Stimulated activated CD8-positive, alpha-beta memory T cell treated with anti-CD3 and anti-CD28 coated beads, Interleukin-2, amount 100 ng/mL, for 48 hours (primary cell): ENCODE measurements at regions not wholly inside any gene's neighbourhood (a gene's known extent, or its start where the extent isn't known, plus 50 kb on each side); places are given as distances from the start of the nearest gene placed in this dataset.

Experiments used
- DNase-seq, 2 donors: peaks; one replicate each; pipeline ENCODE4 v3.0.0-alpha.2; 2020; ENCODE audit warnings: low read depth in 2 of 2

DNA sequence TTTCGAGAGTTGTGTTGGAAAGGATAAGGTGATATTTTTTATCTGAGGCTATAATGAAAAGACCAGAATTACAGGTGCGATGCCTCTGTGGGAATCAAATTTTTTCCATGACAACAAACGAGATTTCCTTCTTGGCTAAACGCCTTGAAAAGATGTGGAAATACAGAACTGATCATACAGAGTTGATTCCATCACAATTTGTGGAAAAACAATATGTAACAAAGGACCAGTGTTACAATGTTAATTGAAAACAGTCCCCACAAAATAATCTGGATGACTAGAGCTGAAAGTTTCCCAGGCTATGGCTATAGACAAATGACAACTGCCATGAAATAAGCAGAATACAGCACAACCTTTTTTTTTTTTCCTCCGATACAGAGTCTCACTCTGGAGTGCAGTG is 628.9 kb downstream of the DIAPH3 start:
- DNase-seq: no peak

DNA sequence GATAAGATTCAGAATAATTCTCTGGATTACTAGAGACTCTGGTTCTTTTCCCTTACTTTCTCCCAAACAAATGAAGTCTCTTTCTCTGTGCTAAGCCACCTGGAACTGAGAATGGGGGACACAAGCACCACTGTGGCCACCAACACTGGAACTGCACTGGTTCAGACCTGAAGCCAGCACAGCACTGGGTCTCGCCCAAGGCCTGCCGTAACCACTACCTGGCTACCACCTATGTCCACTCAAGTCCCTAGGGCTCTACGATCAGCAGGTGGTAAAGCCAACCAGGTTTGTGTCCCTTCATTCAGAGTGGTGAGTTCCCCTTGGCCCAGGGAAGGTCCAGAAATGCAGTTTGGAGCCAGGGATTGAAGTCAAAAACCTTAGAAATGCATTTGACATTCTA is 626.2 kb downstream of the DIAPH3 start:
- DNase-seq: no peak

DNA sequence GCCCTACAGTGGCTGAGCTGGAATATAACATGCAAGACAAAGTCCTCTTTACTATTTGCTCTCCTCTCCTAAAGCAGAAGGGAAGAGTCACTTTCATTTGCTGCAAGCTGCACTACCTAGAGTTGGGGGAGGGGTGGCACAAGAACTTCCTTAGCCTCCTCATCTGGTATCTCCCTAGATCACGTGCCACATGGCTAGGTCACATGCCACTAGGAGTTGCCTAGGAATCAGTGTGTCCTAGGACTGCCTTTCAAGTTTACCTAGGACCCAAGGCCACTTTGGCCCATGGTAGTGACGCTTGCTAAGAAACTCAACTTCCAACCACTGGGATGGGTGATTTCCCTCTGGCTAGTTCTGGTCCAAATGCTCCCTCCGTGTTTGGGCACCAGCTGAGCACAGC is 625.2 kb downstream of the DIAPH3 start:
- DNase-seq: no peak

DNA sequence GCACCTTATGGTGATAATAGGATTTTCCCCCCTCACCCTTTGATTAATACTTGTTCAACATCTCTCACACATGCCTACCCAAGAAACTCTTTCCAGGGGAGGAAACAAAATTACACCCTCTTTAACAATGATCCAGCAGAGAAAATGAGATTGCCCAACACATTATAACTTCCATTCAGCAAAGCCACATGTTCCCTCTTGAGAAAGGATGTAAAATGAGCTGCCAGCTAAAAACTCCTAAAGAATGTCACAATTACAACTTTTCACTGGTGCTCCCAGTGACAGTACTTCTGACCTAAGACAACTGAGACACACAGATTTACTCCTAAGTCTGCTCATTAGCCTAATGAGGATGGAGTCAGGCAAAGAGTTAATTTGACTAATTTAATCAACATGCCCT is 621.4 kb downstream of the DIAPH3 start:
- no peak for DNase-seq

DNA sequence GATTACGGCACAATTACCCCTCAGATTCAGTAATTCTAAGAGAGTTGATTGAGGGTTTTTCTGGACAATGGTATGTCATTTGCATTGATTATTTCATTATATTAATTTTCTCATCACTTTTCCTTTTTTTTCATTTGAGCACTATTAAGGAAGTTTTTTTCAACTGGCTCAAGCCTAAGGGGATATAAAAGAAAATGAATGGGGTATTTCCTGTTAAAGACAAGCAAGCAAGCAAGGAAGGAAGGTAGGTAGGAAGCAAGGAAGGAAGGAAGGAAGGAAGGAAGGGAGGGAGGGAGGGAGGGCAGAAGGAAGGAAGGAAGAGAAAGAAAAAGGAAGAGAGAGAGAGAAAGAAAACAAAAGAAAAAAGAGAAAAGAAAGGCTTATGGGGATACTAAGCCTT is 620.3 kb downstream of the DIAPH3 start:
- no peak for DNase-seq

DNA sequence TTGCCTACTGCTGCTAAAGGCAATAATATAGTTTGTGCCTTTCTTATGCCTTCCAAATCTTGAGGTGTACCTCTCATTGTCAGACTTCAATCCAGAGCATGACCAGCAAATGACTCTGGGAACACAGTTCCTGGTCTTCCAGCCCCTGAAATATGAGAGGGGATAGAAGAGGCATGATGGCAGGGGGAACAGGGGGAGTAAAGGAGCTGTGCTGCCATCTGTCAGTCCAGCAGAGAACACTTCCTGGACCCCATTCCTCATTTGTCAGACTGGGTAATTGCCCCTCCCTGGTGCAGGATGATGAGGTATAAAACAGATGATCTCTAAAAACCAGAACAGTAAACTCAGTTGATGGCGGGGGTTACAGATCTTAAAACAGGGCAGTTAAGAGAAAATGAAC is 618.7 kb downstream of the DIAPH3 start:
- DNase-seq: no peak

DNA sequence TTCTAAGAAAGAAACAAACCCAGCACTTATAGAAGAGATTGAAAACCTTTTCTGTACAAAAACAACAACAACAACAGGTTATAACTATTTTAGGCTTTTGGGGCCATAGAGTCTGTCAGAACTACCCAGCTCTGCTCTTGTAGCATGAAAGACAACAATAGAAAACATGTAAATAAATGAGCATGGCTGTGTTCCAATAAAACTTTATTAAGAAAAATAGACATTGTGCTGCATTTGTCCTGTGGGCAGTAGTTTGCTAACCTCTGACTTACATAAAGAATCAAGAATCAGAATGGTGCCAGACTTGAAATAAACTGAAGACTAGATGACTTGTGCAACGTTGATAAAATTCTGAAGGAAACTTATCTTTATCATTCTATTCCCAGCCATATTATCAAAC is 617.5 kb downstream of the DIAPH3 start:
- no peak for DNase-seq

DNA sequence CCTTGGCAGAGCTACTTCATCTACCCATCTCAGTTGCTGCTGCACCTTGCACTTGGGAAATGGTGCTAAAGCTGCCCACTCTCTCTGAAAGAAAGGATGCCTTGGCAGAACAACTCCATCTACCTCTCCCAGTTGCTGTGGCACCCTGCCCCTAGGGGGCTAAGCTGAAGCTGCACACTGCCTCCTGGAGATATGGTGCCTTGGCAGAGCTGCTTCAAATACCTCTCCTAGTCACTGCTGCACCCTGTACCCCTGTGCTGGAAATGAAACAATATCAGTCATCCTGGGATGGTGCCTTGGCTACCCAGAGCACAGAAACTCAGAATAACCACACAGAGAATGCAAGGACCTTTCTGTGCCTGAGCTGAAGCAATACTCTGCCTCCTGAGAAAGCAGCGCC is 615.8 kb downstream of the DIAPH3 start:
- no peak for DNase-seq

DNA sequence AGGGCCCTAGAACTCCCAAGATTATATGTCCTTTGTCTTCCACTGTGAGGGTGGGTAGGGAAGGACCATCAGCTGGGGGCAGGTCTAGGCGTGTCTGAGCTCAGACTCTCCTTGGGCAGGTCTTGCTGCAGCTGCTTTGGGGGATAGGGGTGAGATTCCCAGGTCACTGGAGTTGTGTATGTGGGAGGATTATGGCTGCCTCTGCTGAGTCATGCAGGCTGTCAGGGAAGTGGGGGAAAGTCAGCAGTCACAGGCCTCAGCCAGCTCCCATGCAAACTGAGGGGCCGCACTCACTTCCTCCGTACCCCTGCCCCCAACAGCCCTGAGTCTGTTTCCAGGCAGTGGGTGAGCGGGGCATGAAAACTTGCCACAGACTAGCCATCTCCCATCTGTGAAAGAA is 600.8 kb downstream of the DIAPH3 start:
- DNase-seq: no peak

DNA sequence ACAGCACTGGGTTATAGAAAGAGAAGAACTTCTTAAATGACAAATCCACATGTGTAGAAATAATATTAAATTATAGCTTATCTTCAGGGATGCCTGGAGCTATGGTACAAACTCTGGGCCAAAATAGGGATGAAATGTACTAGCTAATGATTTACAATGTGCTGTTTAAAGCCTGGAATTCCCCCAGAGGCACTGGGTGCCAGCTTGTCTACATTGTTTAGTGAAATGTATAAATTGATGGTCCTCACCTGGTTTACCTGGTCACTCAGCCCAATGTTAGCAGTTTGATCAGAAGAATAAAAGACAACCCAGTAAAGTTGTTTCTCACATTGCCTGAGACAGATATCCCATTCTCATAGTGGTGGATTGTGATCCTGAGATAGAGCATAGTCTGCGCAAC is 597.2 kb downstream of the DIAPH3 start:
- no peak for DNase-seq

DNA sequence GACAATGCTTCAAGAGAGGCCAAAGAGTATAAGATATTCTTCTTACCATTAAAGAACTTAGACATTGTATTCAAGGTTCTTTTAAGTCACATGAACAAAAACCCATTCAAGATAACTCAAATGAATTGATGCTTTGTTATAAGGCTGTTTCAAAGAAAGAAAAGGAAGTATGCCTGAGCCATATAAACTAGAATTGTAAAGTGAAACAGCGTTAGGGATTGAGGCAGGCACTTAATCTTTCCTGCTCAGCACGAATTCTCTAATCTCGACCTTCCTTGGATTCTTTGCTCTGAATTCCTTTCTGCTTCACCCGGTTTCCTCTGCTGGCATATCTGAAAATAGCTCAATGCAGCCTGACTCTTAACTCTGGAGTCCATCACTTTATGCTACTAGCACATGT is 595.4 kb downstream of the DIAPH3 start:
- no peak for DNase-seq

DNA sequence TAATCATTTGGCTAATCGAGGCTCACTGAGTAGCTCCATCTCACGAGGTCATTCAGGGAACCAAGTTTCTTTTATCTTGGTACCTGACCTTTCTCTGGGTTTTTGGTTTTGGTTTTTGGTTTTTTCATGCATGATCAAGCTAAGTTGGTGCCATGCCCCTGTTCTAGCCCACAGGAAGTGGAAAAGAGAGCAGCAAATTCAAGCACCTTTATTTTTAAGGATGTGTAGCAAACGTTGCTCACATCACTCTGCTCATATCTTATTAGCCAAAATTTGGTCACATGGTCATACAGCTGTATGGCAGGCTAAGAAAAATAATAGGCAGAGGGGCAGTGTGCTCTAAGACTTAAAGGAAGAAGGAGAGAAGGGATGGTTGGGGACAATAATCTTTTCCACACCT is 593.5 kb downstream of the DIAPH3 start:
- no peak for DNase-seq

DNA sequence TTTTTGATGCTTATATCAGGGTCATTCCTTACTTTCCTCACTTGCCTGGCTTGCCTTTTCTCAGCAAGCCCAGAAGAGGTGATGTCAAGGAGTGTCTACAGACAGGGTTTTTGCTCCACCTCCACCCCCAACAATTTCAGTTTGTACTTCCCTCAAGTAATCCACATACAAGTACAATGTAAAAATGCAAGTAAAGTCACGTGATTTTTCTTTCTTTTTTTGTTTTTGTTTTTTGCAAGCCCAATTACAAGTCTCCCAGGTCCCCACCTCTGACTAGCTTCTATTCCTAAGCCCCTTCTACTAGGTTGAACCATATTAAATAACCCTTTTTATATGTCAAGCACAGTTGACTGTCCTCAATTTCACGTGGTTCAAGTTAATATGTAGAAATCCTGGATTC is 579.6 kb downstream of the DIAPH3 start:
- DNase-seq: no peak

DNA sequence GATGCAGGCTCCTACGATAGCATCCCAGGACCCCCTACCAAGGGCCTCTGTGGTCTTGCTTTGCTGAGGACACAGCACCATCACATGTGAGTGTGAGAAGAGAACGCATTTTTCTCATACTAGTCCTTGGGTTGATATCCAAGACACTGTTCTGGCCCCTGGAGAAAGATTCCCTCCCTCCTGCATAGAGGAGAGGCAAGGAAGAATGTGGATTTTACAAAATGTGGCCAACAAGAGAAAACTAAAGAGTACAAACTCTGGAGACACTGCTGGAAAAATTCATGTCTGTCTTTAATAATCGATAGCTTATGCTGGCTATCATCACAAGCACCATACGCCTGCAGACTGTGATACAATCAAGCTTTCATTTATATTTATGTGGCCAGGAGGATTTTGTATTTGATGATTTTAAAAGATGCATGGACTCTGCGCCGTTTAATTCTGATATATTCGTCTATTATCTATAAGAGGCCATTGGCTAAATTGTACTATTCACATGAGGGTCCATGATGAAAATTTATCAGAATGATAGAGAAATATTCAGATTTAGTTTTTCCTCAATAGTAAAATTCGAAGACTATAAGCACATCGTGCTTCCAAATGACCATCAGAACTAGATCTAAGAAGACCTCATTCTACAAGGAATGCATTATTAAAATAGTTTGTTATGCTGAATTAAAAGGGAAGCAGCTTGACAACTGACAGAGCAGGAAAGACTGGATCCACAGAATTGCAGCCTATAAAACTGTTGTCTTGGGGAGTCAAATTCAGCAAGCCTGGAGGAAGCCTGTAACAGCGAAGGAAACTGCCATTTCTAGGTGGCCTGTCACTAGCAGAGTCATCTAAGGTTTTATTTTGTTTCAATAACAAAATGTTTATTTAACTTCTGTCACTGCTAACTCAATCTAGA is 578.7 kb downstream of the DIAPH3 start:
- DNase-seq: no peak

DNA sequence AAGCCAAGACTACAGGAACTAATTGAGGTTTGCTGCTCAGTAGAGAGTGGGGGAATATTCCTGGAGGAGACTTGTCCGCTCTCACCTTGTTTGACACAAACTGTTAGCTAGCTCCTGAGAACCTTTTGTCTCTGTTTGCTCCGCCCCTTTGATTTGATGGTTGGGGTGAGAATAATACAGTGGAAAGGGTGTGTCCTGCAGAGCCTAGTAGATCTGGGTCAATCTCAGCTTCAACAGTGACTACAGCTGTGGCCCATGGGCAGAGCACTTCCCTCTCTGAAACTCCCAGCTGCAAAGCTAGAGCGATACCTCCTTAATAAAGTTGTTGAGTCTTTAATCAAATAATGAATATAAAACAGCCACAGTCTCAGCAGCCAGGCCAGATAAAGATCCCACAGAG is 576.7 kb downstream of the DIAPH3 start:
- DNase-seq: no peak

DNA sequence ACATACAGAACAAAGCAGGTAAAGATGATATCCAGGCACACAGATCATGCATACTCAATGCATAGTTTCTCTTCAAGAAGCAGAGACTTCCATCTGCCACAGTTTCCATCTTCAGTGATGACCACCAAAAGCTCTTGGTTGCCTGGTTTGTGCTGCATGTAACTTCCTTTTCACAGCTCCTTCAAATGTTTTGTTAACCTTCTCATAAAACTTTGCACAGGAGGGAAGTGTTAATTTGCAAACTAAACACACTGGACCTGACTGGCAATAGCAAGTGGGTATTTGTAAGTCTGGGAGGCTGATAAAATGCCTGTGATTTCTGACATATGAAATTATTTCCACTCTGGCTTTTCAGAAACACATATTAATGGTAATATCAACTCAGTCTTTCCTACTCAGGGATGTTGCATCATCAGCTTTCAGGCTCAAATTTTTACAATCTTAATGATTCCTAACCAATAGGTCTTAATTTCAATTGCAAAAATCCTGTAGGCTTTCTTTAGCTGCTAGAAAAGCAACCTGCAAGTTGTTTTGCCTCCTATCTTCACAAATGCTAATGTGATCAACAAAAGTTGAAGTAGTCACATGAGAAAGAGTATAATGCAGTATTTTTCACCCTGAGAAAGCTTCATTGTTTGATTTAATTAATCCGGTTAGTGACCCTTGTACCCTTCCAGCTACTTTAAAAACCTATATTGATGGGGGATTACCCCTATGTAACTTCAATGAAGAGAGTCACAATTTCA is 575.6 kb downstream of the DIAPH3 start:
- no peak for DNase-seq

DNA sequence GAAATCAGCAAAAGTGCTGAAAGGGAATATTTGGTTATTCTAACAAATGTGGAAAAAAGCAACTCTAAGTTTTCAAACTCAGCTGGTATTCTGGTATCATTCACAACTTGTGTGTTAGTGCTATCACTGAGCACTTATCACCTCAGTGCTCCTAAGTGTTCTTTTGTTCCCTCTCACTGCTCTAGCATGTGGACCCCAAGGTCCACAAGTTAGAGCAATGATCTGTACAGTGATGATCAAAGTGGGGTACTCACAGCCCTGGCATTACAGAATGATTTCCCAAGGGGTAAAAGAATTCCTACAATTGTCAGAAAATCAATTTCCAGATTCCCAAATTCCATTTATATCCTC is 575.0 kb downstream of the DIAPH3 start:
- DNase-seq: no peak

DNA sequence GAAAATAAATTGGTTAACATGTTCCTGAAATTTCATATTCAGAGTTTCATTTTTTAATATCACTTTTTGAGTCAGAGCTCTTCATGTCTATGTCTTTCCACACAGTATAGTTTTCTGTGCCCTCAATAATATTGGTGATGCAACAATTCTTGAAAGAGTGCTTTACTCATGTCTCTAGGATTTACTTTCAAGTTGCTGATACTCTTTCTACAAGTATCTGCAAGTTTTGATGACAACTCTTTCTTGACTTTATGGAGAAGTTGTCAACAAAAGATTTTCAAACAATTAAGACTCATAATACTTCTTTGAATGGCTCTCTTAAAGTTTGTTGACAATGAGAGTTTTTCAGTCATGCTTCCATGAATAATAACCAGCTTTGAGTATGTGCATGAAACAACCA is 561.7 kb downstream of the DIAPH3 start:
- DNase-seq: no peak

DNA sequence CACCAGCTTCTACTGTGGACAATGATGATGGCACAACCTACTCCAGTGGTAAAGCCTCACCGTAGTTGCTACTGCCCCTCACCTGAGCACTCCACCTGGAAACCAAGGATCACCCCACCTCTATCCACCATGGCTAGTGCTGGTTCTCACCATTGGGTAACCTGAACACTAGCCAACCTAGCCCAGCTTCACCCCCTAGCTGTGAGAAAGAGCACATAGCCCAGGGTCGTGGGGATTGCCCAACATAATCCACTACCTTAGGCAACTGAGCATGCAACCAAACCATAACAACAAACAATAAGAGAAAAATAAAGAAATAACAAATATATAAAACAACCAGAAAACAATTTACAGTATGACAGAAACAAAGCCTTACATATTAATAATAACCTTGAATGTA is 560.1 kb downstream of the DIAPH3 start:
- DNase-seq: no peak

DNA sequence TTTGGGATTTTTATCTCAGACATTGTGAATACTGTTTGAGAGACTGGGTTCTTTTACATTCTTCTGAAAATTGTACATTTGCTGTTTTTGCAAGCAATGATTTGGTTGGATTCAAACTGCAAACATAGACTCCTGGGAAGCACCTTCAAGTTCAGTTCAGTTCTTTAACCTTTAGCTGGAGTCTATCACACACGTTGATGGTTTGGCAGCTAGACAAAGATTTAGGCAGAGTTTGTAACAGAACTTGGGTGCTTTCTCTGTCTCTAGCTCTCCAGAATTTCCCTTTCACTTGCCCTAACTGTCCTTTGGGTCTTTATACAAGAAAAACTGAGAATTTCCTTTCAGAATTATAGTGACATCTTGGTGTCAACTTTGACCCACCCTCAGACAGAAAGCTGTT is 556.6 kb downstream of the DIAPH3 start:
- DNase-seq: no peak

DNA sequence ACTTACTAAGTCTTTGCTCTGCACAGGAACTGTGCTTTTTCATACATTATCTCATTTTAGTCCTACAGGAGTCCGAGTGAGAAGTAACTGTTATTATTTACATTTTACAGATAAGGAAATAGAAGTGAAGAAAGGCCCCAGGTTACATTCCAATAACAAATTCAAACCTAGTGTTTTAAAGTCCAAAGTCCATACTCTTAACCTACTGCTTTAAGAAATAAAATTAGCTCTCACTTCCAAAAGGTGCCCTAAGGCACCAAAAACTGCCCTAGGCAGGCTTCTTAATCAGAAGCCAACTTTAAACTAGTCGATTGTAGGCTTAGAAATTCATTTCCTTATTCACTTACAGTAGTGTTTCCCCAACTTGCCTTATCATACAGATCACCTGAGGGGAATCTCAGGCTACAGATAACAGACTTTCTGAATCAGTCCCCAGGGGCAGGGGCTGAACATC is 555.9 kb downstream of the DIAPH3 start:
- DNase-seq: no peak

DNA sequence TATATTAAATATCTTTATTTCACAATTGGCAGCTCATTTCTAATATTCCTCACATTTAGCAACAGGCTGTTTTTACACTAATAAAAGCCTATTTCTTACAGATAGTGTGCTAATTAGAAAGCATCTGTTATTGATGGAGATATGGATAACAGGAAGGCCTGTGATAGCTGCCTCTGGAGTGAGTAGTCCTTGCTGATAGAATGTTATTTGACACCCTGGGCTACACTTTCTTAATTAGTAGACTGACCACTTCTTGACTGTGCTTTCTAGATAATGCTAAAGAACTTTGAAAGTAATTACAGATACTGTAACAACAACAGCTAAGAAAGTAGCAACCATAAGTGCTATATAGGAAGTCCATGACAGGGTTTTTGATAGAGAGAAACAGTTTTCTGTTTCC is 554.3 kb downstream of the DIAPH3 start:
- DNase-seq: no peak
